ENCODE measurements at regions not wholly inside any gene's neighbourhood (a gene's known extent, or its start where the extent isn't known, plus 50 kb on each side); places are given as distances from the start of the nearest gene placed in this dataset.

DNA sequence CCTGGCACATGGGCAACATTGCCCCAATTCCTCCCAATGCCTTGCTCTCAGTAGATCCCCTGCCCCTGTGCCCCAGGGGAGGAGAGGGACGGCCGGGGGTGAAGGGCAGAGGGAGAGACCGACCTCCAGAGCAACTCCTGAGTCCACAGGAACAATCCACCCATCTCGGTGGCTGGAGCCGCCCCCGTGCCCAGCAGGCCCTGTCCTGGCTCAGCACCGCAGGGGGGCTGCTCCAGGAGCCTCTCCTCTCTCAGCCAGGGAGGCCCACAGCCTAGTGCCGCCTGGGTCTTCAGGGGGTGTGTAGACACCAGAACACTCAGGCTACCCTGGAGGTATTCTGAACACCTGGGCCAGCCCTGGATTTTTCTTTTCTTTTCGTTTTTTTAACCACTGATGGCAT lies 233.7 kb upstream of the SDK2 start (continued):
- TF ChIP-seq GABPB1 (CRISPR knock-in tag; IDR thresholded peaks at IDR 0.05), result no peak
- TF ChIP-seq, protein P1, sequence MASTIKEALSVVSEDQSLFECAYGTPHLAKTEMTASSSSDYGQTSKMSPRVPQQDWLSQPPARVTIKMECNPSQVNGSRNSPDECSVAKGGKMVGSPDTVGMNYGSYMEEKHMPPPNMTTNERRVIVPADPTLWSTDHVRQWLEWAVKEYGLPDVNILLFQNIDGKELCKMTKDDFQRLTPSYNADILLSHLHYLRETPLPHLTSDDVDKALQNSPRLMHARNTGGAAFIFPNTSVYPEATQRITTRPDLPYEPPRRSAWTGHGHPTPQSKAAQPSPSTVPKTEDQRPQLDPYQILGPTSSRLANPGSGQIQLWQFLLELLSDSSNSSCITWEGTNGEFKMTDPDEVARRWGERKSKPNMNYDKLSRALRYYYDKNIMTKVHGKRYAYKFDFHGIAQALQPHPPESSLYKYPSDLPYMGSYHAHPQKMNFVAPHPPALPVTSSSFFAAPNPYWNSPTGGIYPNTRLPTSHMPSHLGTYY (CRISPR knock-in tag; IDR thresholded peaks at IDR 0.05), result no peak
- TF ChIP-seq, protein P2, sequence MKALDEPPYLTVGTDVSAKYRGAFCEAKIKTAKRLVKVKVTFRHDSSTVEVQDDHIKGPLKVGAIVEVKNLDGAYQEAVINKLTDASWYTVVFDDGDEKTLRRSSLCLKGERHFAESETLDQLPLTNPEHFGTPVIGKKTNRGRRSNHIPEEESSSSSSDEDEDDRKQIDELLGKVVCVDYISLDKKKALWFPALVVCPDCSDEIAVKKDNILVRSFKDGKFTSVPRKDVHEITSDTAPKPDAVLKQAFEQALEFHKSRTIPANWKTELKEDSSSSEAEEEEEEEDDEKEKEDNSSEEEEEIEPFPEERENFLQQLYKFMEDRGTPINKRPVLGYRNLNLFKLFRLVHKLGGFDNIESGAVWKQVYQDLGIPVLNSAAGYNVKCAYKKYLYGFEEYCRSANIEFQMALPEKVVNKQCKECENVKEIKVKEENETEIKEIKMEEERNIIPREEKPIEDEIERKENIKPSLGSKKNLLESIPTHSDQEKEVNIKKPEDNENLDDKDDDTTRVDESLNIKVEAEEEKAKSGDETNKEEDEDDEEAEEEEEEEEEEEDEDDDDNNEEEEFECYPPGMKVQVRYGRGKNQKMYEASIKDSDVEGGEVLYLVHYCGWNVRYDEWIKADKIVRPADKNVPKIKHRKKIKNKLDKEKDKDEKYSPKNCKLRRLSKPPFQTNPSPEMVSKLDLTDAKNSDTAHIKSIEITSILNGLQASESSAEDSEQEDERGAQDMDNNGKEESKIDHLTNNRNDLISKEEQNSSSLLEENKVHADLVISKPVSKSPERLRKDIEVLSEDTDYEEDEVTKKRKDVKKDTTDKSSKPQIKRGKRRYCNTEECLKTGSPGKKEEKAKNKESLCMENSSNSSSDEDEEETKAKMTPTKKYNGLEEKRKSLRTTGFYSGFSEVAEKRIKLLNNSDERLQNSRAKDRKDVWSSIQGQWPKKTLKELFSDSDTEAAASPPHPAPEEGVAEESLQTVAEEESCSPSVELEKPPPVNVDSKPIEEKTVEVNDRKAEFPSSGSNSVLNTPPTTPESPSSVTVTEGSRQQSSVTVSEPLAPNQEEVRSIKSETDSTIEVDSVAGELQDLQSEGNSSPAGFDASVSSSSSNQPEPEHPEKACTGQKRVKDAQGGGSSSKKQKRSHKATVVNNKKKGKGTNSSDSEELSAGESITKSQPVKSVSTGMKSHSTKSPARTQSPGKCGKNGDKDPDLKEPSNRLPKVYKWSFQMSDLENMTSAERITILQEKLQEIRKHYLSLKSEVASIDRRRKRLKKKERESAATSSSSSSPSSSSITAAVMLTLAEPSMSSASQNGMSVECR (CRISPR knock-in tag; IDR thresholded peaks at IDR 0.05; ENCODE audit: borderline replicate concordance), result no peak
- TF ChIP-seq ZNF396 (CRISPR knock-in tag; IDR thresholded peaks at IDR 0.05; ENCODE audit: borderline replicate concordance), result no peak
- TF ChIP-seq OVOL2 (CRISPR knock-in tag; IDR thresholded peaks at IDR 0.05; ENCODE audit: borderline replicate concordance), result no peak
- TF ChIP-seq, protein P3, sequence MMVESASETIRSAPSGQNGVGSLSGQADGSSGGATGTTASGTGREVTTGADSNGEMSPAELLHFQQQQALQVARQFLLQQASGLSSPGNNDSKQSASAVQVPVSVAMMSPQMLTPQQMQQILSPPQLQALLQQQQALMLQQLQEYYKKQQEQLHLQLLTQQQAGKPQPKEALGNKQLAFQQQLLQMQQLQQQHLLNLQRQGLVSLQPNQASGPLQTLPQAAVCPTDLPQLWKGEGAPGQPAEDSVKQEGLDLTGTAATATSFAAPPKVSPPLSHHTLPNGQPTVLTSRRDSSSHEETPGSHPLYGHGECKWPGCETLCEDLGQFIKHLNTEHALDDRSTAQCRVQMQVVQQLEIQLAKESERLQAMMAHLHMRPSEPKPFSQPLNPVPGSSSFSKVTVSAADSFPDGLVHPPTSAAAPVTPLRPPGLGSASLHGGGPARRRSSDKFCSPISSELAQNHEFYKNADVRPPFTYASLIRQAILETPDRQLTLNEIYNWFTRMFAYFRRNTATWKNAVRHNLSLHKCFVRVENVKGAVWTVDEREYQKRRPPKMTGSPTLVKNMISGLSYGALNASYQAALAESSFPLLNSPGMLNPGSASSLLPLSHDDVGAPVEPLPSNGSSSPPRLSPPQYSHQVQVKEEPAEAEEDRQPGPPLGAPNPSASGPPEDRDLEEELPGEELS (CRISPR knock-in tag; IDR thresholded peaks at IDR 0.05), result no peak
- TF ChIP-seq, protein P4, sequence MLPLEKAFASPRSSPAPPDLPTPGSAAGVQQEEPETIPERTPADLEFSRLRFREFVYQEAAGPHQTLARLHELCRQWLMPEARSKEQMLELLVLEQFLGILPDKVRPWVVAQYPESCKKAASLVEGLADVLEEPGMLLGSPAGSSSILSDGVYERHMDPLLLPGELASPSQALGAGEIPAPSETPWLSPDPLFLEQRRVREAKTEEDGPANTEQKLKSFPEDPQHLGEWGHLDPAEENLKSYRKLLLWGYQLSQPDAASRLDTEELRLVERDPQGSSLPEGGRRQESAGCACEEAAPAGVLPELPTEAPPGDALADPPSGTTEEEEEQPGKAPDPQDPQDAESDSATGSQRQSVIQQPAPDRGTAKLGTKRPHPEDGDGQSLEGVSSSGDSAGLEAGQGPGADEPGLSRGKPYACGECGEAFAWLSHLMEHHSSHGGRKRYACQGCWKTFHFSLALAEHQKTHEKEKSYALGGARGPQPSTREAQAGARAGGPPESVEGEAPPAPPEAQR (CRISPR knock-in tag; IDR thresholded peaks at IDR 0.05), result no peak
- TF ChIP-seq RELA (CRISPR knock-in tag; IDR thresholded peaks at IDR 0.05; ENCODE audit: borderline replicate concordance), result no peak
- TF ChIP-seq, protein P5, sequence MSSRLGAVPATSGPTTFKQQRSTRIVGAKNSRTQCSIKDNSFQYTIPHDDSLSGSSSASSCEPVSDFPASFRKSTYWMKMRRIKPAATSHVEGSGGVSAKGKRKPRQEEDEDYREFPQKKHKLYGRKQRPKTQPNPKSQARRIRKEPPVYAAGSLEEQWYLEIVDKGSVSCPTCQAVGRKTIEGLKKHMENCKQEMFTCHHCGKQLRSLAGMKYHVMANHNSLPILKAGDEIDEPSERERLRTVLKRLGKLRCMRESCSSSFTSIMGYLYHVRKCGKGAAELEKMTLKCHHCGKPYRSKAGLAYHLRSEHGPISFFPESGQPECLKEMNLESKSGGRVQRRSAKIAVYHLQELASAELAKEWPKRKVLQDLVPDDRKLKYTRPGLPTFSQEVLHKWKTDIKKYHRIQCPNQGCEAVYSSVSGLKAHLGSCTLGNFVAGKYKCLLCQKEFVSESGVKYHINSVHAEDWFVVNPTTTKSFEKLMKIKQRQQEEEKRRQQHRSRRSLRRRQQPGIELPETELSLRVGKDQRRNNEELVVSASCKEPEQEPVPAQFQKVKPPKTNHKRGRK (CRISPR knock-in tag; IDR thresholded peaks at IDR 0.05; ENCODE audit: borderline replicate concordance), result no peak
- TF ChIP-seq, protein P6, sequence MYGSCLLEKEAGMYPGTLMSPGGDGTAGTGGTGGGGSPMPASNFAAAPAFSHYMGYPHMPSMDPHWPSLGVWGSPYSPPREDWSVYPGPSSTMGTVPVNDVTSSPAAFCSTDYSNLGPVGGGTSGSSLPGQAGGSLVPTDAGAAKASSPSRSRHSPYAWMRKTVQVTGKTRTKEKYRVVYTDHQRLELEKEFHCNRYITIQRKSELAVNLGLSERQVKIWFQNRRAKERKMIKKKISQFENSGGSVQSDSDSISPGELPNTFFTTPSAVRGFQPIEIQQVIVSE (CRISPR knock-in tag; IDR thresholded peaks at IDR 0.05; ENCODE audit: borderline replicate concordance), result no peak
- no peak for TF ChIP-seq ZNF671 (CRISPR knock-in tag; IDR thresholded peaks at IDR 0.05)

DNA sequence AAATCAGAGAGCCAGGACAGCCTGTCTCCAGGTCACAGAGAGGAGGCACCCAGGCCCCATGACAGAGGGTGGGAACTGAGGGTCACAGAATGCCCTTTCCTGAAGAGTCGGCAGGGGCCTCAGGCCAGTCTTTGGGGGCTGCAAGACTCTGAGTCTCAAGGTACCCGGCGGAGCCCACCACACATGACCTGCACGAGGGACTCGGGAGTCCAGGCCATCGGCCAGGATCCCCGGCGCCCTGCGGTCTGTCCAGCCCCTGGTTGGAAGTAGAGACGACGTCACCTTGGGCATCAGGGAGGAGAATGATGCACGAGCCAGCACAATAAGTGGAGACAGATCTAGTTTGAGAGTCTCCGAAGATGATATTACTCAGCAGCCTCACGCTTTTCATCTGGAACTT lies 234.7 kb upstream of the SDK2 start:
- Mint-ChIP-seq H3K4me1 (no peaks in the 10 kb centered on the region), H3K27me3 (ENCODE audit: low read depth) (peaks cover 6% of the 10 kb centered on the region), H3K9me3 (no peaks in the 10 kb centered on the region), H3K36me3 (no peaks in the 10 kb centered on the region), H3K4me3 (no peak overlapping the region), H3K27ac (no peak overlapping the region)
- CTCF ChIA-PET, result no interaction called here
- DNase-seq (ENCODE audit: low spot score) (no peak), ATAC-seq (no peak)
- POLR2A ChIA-PET, result no interaction called here
- TF ChIP-seq FOXK1 (CRISPR knock-in tag; IDR thresholded peaks at IDR 0.05) (no peak), GTF2I (CRISPR knock-in tag; conservative IDR thresholded peaks at IDR 0.05) (no peak), ZNF416 (CRISPR knock-in tag; IDR thresholded peaks at IDR 0.05) (no peak)
- TF ChIP-seq, protein P7, sequence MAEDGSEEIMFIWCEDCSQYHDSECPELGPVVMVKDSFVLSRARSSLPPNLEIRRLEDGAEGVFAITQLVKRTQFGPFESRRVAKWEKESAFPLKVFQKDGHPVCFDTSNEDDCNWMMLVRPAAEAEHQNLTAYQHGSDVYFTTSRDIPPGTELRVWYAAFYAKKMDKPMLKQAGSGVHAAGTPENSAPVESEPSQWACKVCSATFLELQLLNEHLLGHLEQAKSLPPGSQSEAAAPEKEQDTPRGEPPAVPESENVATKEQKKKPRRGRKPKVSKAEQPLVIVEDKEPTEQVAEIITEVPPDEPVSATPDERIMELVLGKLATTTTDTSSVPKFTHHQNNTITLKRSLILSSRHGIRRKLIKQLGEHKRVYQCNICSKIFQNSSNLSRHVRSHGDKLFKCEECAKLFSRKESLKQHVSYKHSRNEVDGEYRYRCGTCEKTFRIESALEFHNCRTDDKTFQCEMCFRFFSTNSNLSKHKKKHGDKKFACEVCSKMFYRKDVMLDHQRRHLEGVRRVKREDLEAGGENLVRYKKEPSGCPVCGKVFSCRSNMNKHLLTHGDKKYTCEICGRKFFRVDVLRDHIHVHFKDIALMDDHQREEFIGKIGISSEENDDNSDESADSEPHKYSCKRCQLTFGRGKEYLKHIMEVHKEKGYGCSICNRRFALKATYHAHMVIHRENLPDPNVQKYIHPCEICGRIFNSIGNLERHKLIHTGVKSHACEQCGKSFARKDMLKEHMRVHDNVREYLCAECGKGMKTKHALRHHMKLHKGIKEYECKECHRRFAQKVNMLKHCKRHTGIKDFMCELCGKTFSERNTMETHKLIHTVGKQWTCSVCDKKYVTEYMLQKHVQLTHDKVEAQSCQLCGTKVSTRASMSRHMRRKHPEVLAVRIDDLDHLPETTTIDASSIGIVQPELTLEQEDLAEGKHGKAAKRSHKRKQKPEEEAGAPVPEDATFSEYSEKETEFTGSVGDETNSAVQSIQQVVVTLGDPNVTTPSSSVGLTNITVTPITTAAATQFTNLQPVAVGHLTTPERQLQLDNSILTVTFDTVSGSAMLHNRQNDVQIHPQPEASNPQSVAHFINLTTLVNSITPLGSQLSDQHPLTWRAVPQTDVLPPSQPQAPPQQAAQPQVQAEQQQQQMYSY (CRISPR knock-in tag; IDR thresholded peaks at IDR 0.05), result no peak
- TF ChIP-seq, protein P8, sequence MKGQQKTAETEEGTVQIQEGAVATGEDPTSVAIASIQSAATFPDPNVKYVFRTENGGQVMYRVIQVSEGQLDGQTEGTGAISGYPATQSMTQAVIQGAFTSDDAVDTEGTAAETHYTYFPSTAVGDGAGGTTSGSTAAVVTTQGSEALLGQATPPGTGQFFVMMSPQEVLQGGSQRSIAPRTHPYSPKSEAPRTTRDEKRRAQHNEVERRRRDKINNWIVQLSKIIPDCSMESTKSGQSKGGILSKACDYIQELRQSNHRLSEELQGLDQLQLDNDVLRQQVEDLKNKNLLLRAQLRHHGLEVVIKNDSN (CRISPR knock-in tag; IDR thresholded peaks at IDR 0.05), result no peak
- TF ChIP-seq, protein P5 (CRISPR knock-in tag; IDR thresholded peaks at IDR 0.05; ENCODE audit: borderline replicate concordance), result no peak
